HG03442 (cell line): ENCODE measurements at regions not wholly inside any gene's neighbourhood (a gene's known extent, or its start where the extent isn't known, plus 50 kb on each side); places are given as distances from the start of the nearest gene placed in this dataset.
"Not testable (repeated sequence)": the region's sequence is repeated elsewhere in the genome, so short reads cannot be mapped to it uniquely, and the experiment has no call there.

Source experiments
- ATAC-seq: cut with Tn5 transposase; IDR thresholded peaks from one replicate; pipeline ENCODE4 v1.9.1; 2021; ENCODE audit warnings: mild to moderate bottlenecking, moderate library complexity; ENCODE audit not compliant: unreplicated experiment

DNA sequence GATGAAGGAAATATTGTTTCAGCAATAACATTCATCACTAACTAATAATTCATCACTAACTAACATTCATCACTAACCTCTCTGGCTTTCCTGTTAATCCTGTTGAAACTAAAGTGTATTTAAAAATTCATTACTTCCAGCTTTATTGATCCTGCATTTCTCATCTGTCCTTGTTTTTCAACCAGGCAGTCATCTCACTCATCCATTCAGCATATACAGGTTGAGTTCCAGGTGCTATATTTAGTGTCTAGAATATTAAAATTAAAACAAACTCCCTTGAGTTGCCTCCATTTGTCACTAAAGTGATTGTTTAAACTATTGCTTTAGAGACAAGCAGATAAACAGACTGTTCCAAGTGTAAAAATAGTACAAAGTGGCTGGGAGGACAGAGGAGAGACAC is 58.1 kb downstream of the ATXN7L3B start:
- ATAC-seq: no peak

DNA sequence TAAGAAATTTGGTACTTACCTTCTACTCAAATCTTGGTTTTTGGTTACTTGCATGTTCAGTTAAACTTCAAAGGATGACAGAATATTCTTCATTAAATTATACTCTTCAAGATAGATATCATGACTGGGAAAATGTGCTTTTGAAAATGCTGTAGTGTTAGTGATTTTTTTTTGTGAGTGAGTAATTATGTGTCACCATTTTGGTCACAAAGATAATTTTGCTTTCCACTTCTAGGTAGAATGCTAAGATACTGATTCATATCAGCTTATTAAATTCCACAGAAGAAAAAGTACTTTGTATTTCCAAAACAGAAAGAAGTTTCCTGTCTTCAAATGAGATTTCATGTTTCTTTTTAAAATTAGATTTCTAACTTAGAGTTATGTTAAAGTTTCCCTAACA is 61.2 kb downstream of the ATXN7L3B start:
- ATAC-seq: no peak

DNA sequence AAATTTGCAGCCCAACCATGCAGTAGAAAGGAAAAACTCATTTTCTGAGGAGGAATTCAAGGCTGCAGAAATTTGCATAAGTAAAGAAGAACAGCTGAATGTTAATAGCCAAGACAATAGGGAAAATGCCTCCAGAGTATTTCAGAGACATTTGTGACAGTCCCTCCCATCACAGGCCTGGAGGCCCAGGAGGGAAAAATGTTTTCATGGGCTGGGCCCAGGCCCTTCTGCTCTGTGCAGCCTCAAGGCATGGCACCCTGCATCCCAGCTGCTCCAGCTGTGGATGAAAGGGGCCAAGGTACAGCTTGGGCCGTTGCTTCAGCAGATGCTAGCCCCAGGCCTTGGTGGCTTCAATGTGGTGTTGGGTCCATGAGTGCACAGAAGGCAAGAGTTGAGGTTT is 62.3 kb downstream of the ATXN7L3B start:
- no peak for ATAC-seq

DNA sequence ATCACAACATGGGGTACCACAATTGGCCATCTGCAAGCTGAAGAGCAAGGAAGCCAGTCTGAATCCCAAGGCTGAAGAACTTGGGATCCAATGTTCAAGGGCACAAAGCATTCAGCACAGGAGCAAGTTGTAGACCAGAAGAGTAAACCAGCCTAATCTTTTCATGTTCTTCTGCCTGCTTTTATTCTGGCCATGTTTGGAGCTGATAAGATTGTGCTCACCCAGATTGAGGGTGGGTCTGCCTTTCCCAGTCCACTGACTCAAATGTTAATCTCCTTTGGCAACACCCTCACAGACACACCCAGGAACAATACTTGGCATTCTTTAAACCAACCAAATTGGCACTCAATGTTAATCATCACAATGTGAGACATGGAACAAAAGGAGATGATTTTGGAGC is 63.2 kb downstream of the ATXN7L3B start:
- not testable (repeated sequence) for ATAC-seq

DNA sequence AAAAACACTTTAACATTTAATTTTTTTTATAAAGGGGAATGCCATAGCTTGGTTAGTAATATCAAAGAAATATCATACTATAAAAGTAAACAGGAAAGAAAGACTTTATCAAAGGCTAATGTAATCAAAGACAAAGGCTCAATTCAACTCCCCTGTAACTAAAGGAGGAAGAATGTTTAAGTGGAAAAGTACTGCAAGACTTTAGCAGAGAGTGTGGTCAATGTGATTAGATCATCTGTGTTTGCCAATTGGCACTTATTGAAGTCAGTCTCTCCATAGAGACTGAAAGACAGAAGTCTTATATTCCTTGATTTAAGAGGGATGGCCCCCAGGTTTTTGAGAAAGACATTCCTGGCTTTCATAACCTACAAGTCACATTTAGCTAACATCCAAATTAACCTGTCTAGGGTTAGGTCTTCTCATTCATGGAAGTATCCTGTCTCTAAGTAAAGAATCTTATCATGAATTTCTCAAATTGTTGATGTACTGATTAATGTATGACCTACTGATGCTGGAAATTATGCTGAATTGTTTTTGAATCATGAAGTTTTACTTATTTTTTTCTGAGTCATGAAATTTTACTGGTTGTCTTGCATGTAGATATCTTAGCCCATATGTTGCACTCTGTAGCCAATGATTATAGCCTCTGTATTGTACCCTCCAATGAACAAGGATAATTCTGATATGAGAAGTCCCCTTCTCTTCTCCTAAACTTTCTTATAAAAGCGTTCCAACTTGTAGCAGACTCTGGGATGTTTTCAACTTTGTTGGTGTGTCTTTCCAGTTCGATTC is 65.4 kb downstream of the ATXN7L3B start:
- no peak for ATAC-seq

DNA sequence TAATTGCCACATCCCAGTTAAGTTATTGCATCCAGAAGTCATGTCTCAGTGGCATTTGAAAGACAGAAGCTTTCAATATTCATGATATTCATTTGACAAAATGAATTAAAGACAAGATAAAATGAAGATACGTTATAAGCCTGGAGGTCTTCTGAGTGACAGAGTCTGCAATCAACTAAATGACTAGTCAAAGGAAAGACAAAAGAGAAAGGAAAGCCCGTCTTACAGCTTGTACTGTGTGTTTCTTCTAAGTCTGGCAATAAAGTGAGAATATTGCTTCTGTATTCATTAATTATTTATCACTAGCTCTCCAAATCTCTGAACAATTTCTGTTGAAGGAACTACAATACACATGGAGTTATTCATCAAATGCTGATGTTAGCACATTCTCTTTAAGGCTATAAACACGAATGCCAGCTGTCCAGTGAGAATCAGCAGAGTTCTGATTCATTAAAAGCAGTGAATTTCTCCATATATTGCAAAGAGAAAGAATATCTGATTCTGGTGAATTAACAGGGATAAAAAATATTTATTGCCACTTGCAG is 70.7 kb downstream of the ATXN7L3B start:
- ATAC-seq: no peak

DNA sequence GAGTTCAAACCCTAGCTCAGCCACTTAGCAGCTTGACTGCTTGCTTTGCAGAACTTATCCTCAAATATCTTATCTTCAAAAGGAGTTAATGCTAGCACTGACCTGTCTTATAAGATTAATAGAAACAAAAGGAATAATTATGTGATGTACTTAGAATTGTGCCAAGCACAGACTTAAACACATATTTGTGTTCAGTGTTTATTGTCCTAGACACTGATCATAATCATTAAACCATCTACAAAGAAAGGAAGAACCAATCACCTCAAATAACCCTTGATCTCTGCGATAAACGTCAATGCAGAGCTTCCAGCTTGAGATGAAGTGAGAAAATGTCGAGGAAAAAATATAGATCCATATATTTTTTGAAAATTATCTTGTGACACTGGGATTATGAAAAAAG is 73.1 kb downstream of the ATXN7L3B start:
- ATAC-seq: no peak

DNA sequence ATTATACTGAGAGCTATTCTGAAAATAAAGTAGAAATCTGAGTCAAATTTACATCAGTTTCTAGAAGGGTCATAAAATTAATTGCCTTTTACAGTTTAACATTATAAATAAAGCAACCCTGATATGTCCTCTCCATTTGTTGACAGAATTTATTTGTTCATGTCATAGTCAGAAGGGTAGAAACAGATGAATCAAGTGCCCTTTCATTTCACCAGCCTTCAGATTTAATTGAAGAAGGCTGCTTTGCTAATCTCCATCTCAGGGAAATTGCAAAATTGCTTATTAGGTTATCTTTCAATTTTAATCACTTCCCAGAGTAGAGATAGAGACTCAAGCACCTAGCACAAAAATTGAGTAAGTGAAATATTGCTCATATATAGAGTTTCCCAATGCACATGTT is 76.8 kb downstream of the ATXN7L3B start:
- ATAC-seq: no peak

DNA sequence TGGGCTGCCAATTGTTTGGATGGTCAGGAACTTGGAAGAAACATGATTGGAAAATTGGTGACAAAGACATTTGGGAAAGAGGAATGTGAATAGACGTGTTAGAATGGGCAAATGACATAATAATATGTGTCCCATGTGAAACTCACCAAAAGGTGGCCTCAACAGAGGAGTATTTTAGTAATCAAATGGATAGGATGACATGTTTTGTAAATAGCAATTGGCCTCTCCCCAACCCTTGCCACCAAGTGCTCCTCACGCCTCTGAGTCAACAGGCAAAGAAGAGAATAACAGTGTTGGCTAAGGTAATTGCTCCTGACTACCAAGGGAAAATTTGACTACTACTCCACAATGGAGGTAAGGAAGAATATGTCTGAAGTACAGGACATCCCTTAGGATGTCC is 81.4 kb downstream of the ATXN7L3B start:
- no peak for ATAC-seq

DNA sequence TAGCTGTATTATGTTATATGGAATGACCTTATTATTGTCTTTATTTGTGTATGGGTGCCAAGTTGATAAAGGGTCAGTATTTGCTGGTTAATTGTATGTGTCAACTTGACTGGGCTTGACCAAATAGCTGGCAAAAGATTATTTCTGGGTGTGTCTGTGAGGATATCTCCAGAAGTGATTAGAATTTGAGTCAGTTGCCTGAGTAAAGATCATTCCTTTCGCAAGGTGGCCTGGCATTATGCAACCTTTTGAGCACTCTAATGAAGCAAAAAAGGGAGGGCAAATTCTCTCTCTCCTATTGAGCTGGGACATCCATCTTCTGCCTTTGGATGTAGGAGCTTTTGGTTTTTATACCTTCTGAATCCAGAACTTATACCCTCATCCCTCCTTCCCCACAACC is 82.2 kb downstream of the ATXN7L3B start:
- no peak for ATAC-seq

DNA sequence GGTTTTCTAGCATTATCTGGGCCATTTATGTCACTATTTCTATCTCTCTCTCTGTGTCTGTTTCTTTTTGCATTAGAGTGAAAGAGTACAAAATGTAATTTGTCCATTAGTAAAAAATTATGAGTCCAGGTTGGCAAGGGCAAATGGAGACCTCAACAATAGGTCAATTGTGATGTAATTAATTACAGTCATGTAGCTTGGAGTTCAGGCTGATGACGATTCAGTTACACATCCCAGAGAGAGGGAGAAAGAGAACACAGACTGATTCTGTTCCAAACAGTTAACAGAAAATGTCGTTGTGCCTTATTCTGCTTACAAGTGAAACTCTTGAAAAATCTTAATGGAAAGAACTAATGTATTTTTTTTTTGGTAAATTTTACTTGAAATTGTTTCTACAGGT is 83.3 kb downstream of the ATXN7L3B start:
- ATAC-seq: no peak

DNA sequence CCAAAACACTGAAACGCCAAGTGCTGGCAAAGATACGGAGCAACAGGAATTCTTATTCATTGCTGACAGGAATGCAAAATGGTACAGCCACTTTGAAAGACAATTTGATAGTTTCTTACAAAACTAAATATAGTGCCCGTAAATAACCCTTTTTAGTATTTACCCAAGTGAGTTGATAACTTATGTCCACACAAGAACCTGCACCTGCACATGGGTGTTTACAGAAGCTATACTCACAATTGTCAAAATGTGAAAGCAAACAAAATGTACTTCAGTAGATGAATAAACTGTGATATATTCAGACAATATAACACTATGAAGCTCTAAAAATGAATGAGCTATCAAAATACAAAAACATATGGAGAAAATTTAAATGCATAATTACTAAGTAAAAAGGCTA is 86.6 kb downstream of the ATXN7L3B start:
- no peak for ATAC-seq

DNA sequence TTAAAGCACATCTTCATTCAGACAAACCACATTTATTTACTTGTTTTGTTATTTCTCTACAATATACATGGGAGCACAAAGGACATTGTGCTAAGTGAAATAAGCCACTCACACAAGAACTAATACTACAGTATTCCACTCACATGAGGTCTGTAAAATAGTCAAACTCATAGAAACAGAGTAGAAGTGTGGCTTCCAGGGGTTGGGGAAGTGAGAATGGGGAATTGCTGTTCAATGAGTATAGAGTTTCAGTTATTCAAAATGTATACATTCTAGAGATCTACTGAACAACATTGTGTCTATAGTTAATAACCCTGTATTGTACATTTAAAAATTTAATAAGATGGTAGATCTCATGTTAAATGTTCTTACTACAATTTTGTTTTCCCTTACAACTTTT is 88.8 kb downstream of the ATXN7L3B start:
- ATAC-seq: peak; percentile 73

DNA sequence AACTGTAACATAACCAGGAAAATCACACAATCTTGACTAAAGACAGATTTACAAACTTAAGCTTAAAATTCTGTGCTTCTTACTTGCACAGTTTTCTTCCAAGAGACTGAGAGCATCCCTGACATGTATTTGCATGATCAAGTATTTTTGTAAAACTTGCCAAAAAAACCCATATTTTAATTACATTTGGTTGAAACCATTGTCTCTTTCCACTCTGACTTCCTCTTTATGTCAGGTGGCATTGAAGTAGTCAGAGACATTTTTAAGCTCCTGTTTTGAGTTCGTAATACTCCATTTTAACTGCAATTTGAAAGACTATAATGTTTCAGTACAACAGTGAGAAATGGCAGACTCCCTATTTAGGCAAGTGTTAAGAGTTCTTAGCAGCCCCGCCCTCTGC is 103.6 kb downstream of the ATXN7L3B start:
- no peak for ATAC-seq

DNA sequence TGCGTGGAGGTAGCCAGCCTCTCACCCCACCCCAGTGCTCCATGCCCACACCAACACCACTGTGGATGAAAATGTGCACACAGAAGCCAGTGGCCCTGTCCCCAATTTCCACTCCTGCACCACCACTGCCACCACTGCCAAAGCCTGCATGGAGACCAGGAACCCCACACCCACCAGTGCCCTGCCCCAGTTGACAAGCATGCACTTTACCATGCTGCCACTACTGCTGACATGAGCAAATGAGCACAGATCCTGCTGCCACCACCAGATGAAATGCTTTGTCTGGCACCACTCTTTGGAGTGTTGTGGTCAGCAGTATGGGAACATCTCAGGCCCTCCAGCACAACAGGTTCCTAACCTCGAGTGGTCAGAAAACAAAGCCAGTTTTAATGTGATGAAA is 104.1 kb downstream of the ATXN7L3B start:
- ATAC-seq: no peak

DNA sequence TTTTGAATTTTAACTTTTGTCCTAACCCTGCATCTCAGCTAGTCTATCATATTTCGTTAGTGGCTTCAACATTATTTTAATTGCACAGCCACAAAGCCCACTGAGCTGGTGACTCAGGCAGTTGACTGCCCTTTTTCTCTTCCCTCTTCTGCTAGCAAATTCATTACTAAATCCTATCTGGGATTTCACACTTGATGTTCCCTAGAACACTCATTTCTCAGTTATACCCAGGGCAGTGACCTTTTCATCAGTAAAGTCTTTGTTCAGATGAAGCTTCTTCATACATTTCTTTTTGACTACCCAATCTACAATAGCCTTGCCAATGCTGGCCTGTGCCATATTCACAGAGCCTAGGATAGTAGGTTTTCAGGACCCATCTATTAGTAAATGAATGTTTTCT is 107.0 kb downstream of the ATXN7L3B start:
- ATAC-seq: no peak

DNA sequence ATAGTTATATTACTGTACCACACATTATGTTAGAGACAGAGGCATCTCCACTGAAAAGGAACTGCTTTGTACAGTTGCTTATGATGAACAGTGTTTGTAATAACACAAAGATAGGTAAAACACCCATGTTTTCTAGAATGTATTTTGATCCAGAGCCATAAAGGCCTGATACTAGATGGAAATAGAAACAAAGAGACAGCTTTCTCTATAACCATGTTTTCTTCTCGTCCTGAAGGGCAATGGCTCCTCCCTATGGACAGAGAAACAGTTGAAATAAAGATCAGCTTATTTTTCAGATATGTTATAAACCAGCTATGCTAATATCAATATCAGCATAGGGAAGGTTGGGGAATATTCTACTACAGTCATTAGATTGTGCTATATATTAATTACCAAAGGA is 109.2 kb downstream of the ATXN7L3B start:
- no peak for ATAC-seq

DNA sequence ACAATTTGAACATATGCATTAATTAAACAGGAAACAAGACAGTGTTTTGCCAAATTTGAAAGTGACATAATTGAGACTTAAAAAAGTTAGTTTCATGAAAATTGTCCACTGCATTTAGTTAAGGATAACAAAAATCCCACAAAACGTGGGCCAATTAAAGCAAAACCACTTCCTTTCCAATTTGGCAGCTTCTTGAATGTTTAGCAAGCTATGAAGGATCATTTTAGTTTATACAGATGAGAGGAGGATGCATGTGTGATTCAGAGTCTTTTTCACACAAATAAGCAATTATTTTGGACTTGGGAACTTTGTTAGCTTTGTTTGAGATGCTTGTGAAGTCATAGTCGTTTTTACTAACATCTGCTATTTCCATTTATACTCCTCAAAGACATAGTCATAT is 109.6 kb downstream of the ATXN7L3B start:
- no peak for ATAC-seq

DNA sequence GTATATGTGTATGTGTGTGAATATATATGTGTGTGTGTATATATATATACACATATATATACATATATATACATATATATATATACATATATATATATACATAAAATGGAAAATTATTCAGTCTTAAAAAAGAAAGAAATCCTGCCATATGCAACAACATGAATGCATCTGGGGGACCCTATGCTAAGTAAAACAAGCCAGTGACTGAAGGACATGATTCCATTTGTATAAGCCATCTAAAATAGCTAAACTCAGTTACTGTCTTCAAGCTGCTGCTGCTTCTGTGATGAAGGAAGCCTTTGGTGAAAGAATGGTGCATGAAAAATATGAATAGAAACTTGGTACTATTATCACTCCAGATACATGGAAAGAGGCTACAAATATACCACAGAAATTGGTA is 118.6 kb downstream of the ATXN7L3B start:
- no peak for ATAC-seq

DNA sequence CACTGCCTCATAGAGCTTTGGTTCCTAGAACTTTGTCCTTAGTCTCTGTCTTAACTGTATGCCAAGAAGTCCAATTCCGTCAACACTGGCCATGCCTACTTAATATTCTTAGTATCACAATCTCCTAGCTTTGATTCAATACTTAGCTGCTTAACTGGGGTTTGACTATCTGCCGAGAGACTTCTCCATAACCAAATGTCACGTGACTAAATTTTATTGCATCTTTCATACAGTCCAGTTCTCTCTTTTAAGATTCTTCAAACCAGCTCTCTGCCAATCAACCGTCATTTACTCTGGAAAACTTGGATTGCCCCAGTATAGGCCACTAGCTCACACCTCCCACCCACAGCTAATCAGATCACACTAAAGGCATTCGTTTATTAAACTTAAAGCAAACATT is 122.8 kb downstream of the ATXN7L3B start:
- no peak for ATAC-seq

DNA sequence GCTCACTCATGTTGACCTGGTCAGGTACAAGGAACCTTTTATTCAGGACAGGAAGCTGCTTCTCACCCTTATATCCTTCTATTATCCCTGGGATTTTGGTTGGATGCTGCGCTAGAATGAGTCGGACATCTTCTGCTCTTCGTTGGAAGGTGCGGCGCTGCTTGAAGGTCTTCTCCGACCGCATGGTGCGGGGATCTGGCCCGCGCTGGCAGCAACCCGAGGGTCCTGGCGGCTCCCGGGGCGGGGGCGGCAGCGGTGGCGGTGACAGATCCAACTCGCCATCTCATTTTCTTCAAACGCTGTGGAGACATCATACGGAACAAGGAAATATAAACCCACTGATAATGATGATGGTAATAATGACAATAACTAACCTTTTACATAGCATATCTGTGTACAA is 126.3 kb downstream of the ATXN7L3B start:
- no peak for ATAC-seq

DNA sequence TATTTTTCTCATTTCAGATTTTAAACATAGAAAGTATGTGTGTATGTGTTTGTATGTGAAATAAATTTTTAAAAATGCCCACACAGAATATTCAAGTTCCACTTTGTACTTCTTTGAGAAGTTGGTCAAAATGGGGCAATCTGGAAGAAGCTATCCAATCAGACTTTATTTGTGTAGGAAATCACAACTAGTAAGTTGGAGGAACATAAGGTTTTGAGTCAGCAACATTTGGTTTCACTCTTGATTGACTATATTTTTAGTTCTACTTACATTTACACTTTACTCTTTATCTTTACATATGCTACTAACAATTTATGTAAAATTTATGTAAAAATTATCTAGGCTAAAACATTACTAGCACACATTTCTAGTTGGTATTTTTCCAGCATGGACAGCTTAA is 128.1 kb downstream of the ATXN7L3B start:
- ATAC-seq: no peak

DNA sequence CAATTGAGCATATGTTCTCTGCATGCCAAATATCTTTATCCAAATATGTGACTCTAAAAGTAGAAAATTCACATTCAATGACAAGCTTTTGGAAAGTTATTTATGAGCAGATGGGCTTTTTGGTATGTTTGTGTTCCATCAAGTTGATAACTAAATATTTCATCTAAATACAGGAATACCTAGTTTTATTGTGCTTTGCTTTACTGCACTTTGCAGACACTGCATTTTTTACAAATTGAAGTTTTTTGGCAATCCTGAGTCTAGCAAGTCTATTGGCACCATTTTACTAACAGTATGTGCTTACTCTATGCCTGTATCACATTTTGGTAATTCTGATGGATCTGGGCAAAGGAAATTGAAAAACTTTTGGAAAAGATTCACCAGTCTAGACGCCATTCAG is 133.8 kb downstream of the ATXN7L3B start:
- no peak for ATAC-seq
